ENCODE measurements at regions not wholly inside any gene's neighbourhood (a gene's known extent, or its start where the extent isn't known, plus 50 kb on each side); places are given as distances from the start of the nearest gene placed in this dataset.

GRCh38 chr9:13386316-13386715 is 106.8 kb upstream of the MPDZ start:
- Histone ChIP-seq H3K4me1 (ENCODE audit: control insufficient read depth, extremely low read depth, insufficient read depth, low read length) (no peaks in the 10 kb centered on the region), H3K4me3 (replicated peaks in 1 of 4; ENCODE audit: control extremely low read depth in 1 of 4, insufficient read depth in 1 of 4, low read depth in 3 of 4, low read length in 4 of 4) (no peak overlapping the region), H3K79me2 (ENCODE audit: control insufficient read depth, insufficient read depth, low read length) (no peaks in the 10 kb centered on the region), H3K9me3 (ENCODE audit: control insufficient read depth, insufficient read depth, low read depth, low read length) (no peaks in the 10 kb centered on the region), H3K27me3 (ENCODE audit: control insufficient read depth, insufficient read depth, low read length) (no peaks in the 10 kb centered on the region), H3K27ac (ENCODE audit: insufficient read depth, low read length) (no peak overlapping the region), H3K36me3 (ENCODE audit: control insufficient read depth, insufficient read depth, low read length) (no peaks in the 10 kb centered on the region), H2AFZ (ENCODE audit: low read length) (no peak overlapping the region), H4K20me1 (ENCODE audit: control insufficient read depth, extremely low read depth, insufficient read depth, low read length) (no peaks in the 10 kb centered on the region), H3K4me2 (ENCODE audit: extremely low read depth, insufficient read depth, low read length) (no peak overlapping the region), H3K9ac (ENCODE audit: insufficient read depth, low read length) (no peak overlapping the region)
- TF ChIP-seq, protein P1, sequence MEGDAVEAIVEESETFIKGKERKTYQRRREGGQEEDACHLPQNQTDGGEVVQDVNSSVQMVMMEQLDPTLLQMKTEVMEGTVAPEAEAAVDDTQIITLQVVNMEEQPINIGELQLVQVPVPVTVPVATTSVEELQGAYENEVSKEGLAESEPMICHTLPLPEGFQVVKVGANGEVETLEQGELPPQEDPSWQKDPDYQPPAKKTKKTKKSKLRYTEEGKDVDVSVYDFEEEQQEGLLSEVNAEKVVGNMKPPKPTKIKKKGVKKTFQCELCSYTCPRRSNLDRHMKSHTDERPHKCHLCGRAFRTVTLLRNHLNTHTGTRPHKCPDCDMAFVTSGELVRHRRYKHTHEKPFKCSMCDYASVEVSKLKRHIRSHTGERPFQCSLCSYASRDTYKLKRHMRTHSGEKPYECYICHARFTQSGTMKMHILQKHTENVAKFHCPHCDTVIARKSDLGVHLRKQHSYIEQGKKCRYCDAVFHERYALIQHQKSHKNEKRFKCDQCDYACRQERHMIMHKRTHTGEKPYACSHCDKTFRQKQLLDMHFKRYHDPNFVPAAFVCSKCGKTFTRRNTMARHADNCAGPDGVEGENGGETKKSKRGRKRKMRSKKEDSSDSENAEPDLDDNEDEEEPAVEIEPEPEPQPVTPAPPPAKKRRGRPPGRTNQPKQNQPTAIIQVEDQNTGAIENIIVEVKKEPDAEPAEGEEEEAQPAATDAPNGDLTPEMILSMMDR (conservative IDR thresholded peaks at IDR 0.05 in 1 of 2, IDR thresholded peaks at IDR 0.05 in 1 of 2; ENCODE audit: low read depth in 1 of 2, low read length in 2 of 2) = no peak
- TF ChIP-seq EZH2 (IDR thresholded peaks at IDR 0.05; ENCODE audit: low read length, missing control alignments) = no peak
- no peak for DNase-seq (ENCODE audit: low read depth in 2 of 2)

DNA sequence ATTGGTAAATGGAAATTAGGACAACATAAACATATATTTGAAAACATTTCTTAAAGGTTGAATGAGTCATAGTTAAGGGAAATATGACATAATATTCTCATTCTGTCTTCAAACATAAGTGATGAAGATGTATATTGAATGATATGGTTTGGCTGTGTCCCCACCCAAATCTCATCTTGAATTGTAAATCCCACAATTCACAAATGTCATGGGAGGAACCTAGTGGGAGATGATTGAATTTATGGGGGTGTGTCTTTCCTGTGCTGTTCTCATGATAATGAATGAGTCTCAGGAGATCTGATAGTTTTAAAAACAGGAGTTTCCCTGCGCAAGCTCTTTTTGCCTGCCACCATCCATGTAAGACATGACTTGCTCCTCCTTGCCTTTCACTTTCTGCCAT is 104.4 kb upstream of the MPDZ start:
- Histone ChIP-seq H3K27ac (ENCODE audit: insufficient read depth, low read length) (no peak overlapping the region), H3K79me2 (ENCODE audit: control insufficient read depth, insufficient read depth, low read length) (no peaks in the 10 kb centered on the region), H3K9ac (ENCODE audit: insufficient read depth, low read length) (no peak overlapping the region), H3K4me3 (replicated peaks in 1 of 4; ENCODE audit: control extremely low read depth in 1 of 4, insufficient read depth in 1 of 4, low read depth in 3 of 4, low read length in 4 of 4) (no peak overlapping the region), H2AFZ (ENCODE audit: low read length) (no peak overlapping the region), H4K20me1 (ENCODE audit: control insufficient read depth, extremely low read depth, insufficient read depth, low read length) (no peaks in the 10 kb centered on the region), H3K27me3 (ENCODE audit: control insufficient read depth, insufficient read depth, low read length) (no peaks in the 10 kb centered on the region), H3K4me1 (ENCODE audit: control insufficient read depth, extremely low read depth, insufficient read depth, low read length) (no peaks in the 10 kb centered on the region), H3K4me2 (ENCODE audit: extremely low read depth, insufficient read depth, low read length) (no peak overlapping the region), H3K9me3 (ENCODE audit: control insufficient read depth, insufficient read depth, low read depth, low read length) (no peaks in the 10 kb centered on the region), H3K36me3 (ENCODE audit: control insufficient read depth, insufficient read depth, low read length) (no peaks in the 10 kb centered on the region)
- TF ChIP-seq EZH2 (IDR thresholded peaks at IDR 0.05; ENCODE audit: low read length, missing control alignments) = no peak
- TF ChIP-seq, protein P1 (conservative IDR thresholded peaks at IDR 0.05 in 1 of 2, IDR thresholded peaks at IDR 0.05 in 1 of 2; ENCODE audit: low read depth in 1 of 2, low read length in 2 of 2) = no peak
- DNase-seq (ENCODE audit: low read depth in 2 of 2) = no peak

DNA sequence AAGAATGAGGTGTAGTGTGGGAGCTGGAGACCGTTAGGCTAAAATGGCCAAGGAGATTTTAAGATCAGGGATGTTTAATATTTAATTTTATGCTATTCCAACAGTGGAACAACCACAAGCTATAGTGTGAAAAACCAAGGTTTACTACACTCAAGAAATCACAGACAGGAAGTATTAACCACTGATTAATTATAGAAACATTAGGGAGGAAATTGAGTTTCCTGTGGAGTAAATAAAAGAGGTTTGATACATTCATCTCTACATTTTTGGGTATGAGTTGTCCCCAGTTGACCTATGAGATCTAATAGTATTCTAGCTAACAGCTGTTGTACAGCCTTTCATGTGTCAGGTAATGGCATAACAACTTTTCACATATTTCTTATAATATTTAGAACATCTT is 103.7 kb upstream of the MPDZ start:
- Histone ChIP-seq H3K79me2 (ENCODE audit: control insufficient read depth, insufficient read depth, low read length) (no peaks in the 10 kb centered on the region), H3K4me3 (replicated peaks in 1 of 4; ENCODE audit: control extremely low read depth in 1 of 4, insufficient read depth in 1 of 4, low read depth in 3 of 4, low read length in 4 of 4) (no peak overlapping the region), H3K9me3 (ENCODE audit: control insufficient read depth, insufficient read depth, low read depth, low read length) (no peaks in the 10 kb centered on the region), H3K9ac (ENCODE audit: insufficient read depth, low read length) (no peak overlapping the region), H2AFZ (ENCODE audit: low read length) (no peak overlapping the region), H3K36me3 (ENCODE audit: control insufficient read depth, insufficient read depth, low read length) (no peaks in the 10 kb centered on the region), H3K27ac (ENCODE audit: insufficient read depth, low read length) (no peak overlapping the region), H3K4me1 (ENCODE audit: control insufficient read depth, extremely low read depth, insufficient read depth, low read length) (no peaks in the 10 kb centered on the region), H3K27me3 (ENCODE audit: control insufficient read depth, insufficient read depth, low read length) (no peaks in the 10 kb centered on the region), H3K4me2 (ENCODE audit: extremely low read depth, insufficient read depth, low read length) (no peak overlapping the region), H4K20me1 (ENCODE audit: control insufficient read depth, extremely low read depth, insufficient read depth, low read length) (no peaks in the 10 kb centered on the region)
- DNase-seq (ENCODE audit: low read depth in 2 of 2) = peak in 1 of 2 donors; percentile 56
- TF ChIP-seq, protein P1 (conservative IDR thresholded peaks at IDR 0.05 in 1 of 2, IDR thresholded peaks at IDR 0.05 in 1 of 2; ENCODE audit: low read depth in 1 of 2, low read length in 2 of 2) = no peak
- no peak for TF ChIP-seq EZH2 (IDR thresholded peaks at IDR 0.05; ENCODE audit: low read length, missing control alignments)
